ENCODE measurements at regions not wholly inside any gene's neighbourhood (a gene's known extent, or its start where the extent isn't known, plus 50 kb on each side); places are given as distances from the start of the nearest gene placed in this dataset.

- no peak for TF ChIP-seq EZH2 (IDR thresholded peaks at IDR 0.05; ENCODE audit: insufficient read depth, low read length)
- TF ChIP-seq, protein P1, sequence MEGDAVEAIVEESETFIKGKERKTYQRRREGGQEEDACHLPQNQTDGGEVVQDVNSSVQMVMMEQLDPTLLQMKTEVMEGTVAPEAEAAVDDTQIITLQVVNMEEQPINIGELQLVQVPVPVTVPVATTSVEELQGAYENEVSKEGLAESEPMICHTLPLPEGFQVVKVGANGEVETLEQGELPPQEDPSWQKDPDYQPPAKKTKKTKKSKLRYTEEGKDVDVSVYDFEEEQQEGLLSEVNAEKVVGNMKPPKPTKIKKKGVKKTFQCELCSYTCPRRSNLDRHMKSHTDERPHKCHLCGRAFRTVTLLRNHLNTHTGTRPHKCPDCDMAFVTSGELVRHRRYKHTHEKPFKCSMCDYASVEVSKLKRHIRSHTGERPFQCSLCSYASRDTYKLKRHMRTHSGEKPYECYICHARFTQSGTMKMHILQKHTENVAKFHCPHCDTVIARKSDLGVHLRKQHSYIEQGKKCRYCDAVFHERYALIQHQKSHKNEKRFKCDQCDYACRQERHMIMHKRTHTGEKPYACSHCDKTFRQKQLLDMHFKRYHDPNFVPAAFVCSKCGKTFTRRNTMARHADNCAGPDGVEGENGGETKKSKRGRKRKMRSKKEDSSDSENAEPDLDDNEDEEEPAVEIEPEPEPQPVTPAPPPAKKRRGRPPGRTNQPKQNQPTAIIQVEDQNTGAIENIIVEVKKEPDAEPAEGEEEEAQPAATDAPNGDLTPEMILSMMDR (IDR thresholded peaks at IDR 0.05; ENCODE audit: insufficient read depth, low read depth, low read length) = no peak
Observed at GRCh38 chr14:38900887-38901286, 202.1 kb downstream of the SEC23A start.
